ENCODE measurements at regions not wholly inside any gene's neighbourhood (a gene's known extent, or its start where the extent isn't known, plus 50 kb on each side); places are given as distances from the start of the nearest gene placed in this dataset.

- TF ChIP-seq CTCF (conservative IDR thresholded peaks at IDR 0.05; ENCODE audit: low read depth, low read length), result no peak
- TF ChIP-seq EZH2 (IDR thresholded peaks at IDR 0.05; ENCODE audit: borderline replicate concordance, low read depth, low read length, poor library complexity, severe bottlenecking), result no peak
These were observed 57.2 kb upstream of the KLF12 start for GRCh38 chr13:74191410-74191809.
